Astrocyte of the spinal cord (primary cell): ENCODE measurements at regions not wholly inside any gene's neighbourhood (a gene's known extent, or its start where the extent isn't known, plus 50 kb on each side); places are given as distances from the start of the nearest gene placed in this dataset.

ENCODE experiments used
- DNase-seq: peaks from one replicate; pipeline ENCODE4 v3.0.0; 2011; ENCODE audit warnings: low read depth, low spot score
- H3K4me3 ChIP-seq: 2 replicates; pipeline ENCODE4 v1.5.1; 2011; ENCODE audit warnings: low read depth, mild to moderate bottlenecking, low read length, moderate library complexity
- in situ Hi-C: cut with HindIII; loops from 2 replicates; pipeline ENCODE4 v1.10.0; 2017; ENCODE audit warnings: low sequenced_read_pairs
- TF ChIP-seq, protein P1 (sequence below): IDR thresholded peaks from 2 replicates; pipeline ENCODE4 v1.5.1; 2012; ENCODE audit warnings: low read depth, mild to moderate bottlenecking, low read length, inconsistent platforms

DNA sequence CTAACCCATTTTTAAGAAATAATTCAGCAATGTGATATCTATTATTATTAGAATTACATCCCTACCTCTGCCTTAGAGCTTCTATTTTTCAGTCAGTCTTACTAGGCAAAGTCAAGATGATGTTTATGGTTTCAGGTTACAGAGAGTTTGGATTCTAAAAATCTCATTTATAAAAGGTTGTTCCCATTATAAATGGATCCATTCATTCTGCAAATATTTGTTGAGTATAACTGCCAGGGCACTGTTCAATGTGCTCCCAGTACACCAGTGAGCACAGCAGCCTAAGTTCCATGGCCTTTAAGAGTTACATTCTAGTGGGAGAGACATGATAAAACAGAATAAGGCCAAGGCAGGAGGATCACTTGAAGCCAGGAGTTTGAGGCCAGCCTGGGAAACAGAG, 75.9 kb upstream of the EYA4 start:
- no peak for DNase-seq
- no peak overlapping the region for H3K4me3 ChIP-seq
- in situ Hi-C loops = no loop called here
- TF ChIP-seq, protein P1, sequence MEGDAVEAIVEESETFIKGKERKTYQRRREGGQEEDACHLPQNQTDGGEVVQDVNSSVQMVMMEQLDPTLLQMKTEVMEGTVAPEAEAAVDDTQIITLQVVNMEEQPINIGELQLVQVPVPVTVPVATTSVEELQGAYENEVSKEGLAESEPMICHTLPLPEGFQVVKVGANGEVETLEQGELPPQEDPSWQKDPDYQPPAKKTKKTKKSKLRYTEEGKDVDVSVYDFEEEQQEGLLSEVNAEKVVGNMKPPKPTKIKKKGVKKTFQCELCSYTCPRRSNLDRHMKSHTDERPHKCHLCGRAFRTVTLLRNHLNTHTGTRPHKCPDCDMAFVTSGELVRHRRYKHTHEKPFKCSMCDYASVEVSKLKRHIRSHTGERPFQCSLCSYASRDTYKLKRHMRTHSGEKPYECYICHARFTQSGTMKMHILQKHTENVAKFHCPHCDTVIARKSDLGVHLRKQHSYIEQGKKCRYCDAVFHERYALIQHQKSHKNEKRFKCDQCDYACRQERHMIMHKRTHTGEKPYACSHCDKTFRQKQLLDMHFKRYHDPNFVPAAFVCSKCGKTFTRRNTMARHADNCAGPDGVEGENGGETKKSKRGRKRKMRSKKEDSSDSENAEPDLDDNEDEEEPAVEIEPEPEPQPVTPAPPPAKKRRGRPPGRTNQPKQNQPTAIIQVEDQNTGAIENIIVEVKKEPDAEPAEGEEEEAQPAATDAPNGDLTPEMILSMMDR = no peak

DNA sequence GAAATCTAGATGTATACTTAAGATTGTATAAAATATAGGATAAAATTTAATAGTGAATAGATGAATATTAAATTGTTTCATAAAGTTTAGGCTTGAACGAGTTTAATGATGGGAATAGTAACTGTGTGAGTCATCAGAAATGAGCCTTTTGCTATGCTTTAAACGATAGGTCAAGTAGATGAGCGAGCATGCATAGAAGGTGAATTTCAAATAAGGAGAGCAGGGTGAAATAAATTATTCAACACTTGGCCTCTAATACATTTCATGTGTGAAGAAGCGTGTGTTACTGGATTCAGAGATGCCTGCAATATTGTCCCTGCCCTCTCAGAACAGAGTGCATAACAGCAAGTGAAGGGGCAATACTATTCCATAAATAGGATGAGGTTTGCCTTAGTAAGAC, 74.4 kb upstream of the EYA4 start:
- in situ Hi-C loops = no loop called here
- H3K4me3 ChIP-seq = no peak overlapping the region
- TF ChIP-seq, protein P1 = no peak
- DNase-seq = no peak

GRCh38 chr6:133169901-133170300, 71.3 kb upstream of the EYA4 start:
- H3K4me3 ChIP-seq = no peak overlapping the region
- in situ Hi-C loops = no loop called here
- TF ChIP-seq, protein P1 = no peak
- no peak for DNase-seq

DNA sequence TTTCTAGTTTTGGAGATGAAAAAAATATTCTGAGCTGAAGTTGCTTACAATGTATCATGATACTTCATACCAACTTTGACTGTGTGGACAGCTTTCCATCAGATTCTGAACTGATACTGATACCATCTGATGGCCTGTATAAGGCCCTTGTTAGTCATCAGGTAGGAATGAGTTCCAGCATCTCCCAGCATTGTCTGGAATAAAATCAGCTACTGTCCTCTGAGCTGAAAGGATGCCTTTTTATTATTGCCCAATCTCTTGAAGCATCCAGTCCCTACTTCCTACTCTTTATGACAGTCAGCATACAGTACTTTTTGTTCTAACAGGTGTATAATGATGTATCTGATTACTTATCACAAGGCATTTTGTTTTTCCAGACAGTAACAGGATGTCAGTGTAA, 70.6 kb upstream of the EYA4 start:
- TF ChIP-seq, protein P1 = no peak
- H3K4me3 ChIP-seq = no peak overlapping the region
- in situ Hi-C loops = no loop called here
- DNase-seq = no peak

- no peak for DNase-seq
- H3K4me3 ChIP-seq = no peak overlapping the region
- in situ Hi-C loops = no loop called here
- TF ChIP-seq, protein P1 = no peak
Observed at GRCh38 chr6:133171989-133172604, 69.1 kb upstream of the EYA4 start.

- no peak for DNase-seq
- H3K4me3 ChIP-seq = no peak overlapping the region
- TF ChIP-seq, protein P1 = no peak
- in situ Hi-C loops = no loop called here
Observed at GRCh38 chr6:133173276-133173675, 67.9 kb upstream of the EYA4 start.

GRCh38 chr6:133179481-133179880, 61.7 kb upstream of the EYA4 start:
- no peak overlapping the region for H3K4me3 ChIP-seq
- in situ Hi-C loops = no loop called here
- DNase-seq = no peak
- TF ChIP-seq, protein P1 = no peak
